ENCODE measurements at regions not wholly inside any gene's neighbourhood (a gene's known extent, or its start where the extent isn't known, plus 50 kb on each side); places are given as distances from the start of the nearest gene placed in this dataset.

DNA sequence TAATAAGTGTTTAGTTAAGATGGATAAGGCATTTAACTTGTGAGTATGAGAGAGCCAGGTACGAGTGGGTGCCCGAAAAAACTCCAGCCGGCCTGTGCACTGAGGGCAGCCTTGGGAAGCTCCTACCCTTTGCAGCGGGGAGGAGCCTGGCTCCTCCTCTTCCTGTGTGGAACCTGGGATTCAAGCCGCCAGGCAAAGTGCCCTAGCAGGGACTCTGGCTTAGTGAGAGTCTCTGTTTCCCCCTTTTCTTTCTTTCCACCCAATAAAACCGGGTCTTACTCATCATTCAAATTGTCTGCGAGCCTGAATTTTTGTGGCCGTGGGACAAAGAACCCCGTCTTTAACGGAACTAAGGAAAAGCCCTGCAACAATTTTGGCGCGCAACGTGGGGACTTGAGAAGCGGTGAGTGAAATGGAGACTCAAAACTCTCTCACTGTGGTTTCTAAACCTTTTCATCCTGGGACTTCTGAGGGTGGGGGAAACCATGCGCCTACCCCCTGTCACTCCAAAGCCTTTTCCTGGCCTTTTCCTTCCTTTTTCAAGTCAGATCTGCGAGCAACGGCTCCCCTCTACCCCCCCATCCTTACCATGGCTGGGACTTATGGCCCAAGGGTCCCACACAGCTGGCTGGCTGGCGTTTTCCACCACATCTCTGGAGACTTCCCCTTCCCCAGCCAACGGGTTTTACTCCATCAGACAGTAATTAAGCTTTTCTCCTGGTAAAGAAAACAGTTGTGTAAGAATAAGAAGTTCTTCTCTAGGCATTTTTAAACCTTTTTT lies 535.7 kb upstream of the ACO1 start:
- Histone ChIP-seq H2BK20ac (ENCODE audit: low read depth, low read length, poor library complexity, severe bottlenecking) (no peak overlapping the region), H2BK5ac (ENCODE audit: insufficient read length, low read length) (no peak overlapping the region), H2AFZ (ENCODE audit: low read length) (no peak overlapping the region), H4K5ac (ENCODE audit: insufficient read length, low read depth, low read length) (no peak overlapping the region), H2BK15ac (ENCODE audit: low read depth, low read length) (no peak overlapping the region), H4K20me1 (ENCODE audit: control insufficient read depth, insufficient read depth, insufficient read length) (no peaks in the 10 kb centered on the region), H4K91ac (ENCODE audit: insufficient read length, low read depth, low read length) (no peak overlapping the region), H3K18ac (ENCODE audit: insufficient read length, low read depth, low read length) (no peak overlapping the region), H2BK12ac (ENCODE audit: insufficient read length, low read depth, low read length) (no peak overlapping the region), H3K56ac (ENCODE audit: insufficient read length, low read depth, low read length) (no peak overlapping the region), H3K23me2 (ENCODE audit: insufficient read length, low read depth, low read length, poor library complexity, severe bottlenecking) (no peaks in the 10 kb centered on the region), H2BK120ac (ENCODE audit: low read depth, low read length, poor library complexity, severe bottlenecking) (no peak overlapping the region), H4K8ac (replicated peaks; ENCODE audit: insufficient read length, low read depth, low read length) (no peak overlapping the region), H3K9ac (ENCODE audit: extremely low read depth, insufficient read length, low read length) (no peak overlapping the region), H3K4ac (ENCODE audit: low read depth, low read length) (no peak overlapping the region), H3T11ph (ENCODE audit: low read length) (no peak overlapping the region), H3K79me2 (ENCODE audit: insufficient read depth, low read length) (no peaks in the 10 kb centered on the region), H3K27ac (ENCODE audit: insufficient read length, low read depth, low read length) (no peak overlapping the region), H2AK5ac (ENCODE audit: insufficient read length, low read length) (no peak overlapping the region), H3K23ac (ENCODE audit: insufficient read length, low read depth, low read length) (no peak overlapping the region), H3K14ac (ENCODE audit: insufficient read depth, low read length) (no peak overlapping the region; the same call in 1 of the 2 replicates), H3K4me2 (ENCODE audit: insufficient read depth, insufficient read length, low read length) (no peak overlapping the region), H3K27me3 (ENCODE audit: insufficient read depth, low read length) (no peaks in the 10 kb centered on the region; the same call in 1 of the 2 replicates), H3K9me3 (ENCODE audit: control insufficient read depth, low read depth, low read length) (no peaks in the 10 kb centered on the region), H3K4me1 (ENCODE audit: insufficient read depth, low read length) (no peaks in the 10 kb centered on the region), H3K79me1 (ENCODE audit: insufficient read depth, low read depth, low read length, poor library complexity, severe bottlenecking) (no peaks in the 10 kb centered on the region)
- DNase-seq: no peak
- no peaks in the 10 kb centered on the region; a peak in 1 of 7 replicates for H3K36me3 Mint-ChIP-seq (ENCODE audit: insufficient read depth in 1 of 3, low read depth in 3 of 3)
- H3K4me3 Mint-ChIP-seq: no peak overlapping the region
- H3K4me1 Mint-ChIP-seq: no peaks in the 10 kb centered on the region
- WGBS (ENCODE audit: extremely low coverage, insufficient read length, low lambda C conversion rate): no CpG with 5 or more reads among the region's 19 CpGs
- TF ChIP-seq, protein P1, sequence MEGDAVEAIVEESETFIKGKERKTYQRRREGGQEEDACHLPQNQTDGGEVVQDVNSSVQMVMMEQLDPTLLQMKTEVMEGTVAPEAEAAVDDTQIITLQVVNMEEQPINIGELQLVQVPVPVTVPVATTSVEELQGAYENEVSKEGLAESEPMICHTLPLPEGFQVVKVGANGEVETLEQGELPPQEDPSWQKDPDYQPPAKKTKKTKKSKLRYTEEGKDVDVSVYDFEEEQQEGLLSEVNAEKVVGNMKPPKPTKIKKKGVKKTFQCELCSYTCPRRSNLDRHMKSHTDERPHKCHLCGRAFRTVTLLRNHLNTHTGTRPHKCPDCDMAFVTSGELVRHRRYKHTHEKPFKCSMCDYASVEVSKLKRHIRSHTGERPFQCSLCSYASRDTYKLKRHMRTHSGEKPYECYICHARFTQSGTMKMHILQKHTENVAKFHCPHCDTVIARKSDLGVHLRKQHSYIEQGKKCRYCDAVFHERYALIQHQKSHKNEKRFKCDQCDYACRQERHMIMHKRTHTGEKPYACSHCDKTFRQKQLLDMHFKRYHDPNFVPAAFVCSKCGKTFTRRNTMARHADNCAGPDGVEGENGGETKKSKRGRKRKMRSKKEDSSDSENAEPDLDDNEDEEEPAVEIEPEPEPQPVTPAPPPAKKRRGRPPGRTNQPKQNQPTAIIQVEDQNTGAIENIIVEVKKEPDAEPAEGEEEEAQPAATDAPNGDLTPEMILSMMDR (conservative IDR thresholded peaks at IDR 0.05): no peak
- no peak overlapping the region for H3K27ac Mint-ChIP-seq
- no peaks in the 10 kb centered on the region for H3K27me3 Mint-ChIP-seq (ENCODE audit: low read depth)
- no peaks in the 10 kb centered on the region; a peak in 1 of 5 replicates for H3K9me3 Mint-ChIP-seq

All from H9 (cell line).